OCI-LY3 (cell line): ENCODE measurements at regions not wholly inside any gene's neighbourhood (a gene's known extent, or its start where the extent isn't known, plus 50 kb on each side); places are given as distances from the start of the nearest gene placed in this dataset.

Source experiments
- H2AFZ ChIP-seq: fragments of 200-600, 300-600 bp; shearing (Covaris generic); 2 replicates; pipeline ENCODE4 v1.6.0; 2014; ENCODE audit warnings: antibody characterized with exemption, low read depth, low read length
- H3K27ac ChIP-seq: fragments of 200-600, 300-600 bp; sonication (generic); 2 replicates; pipeline ENCODE4 v1.5.1; 2014; ENCODE audit warnings: mild to moderate bottlenecking, low read length, moderate library complexity, mixed read lengths
- H3K27me3 ChIP-seq: fragments of 200-600, 300-600 bp; sonication (generic); 2 replicates; pipeline ENCODE4 v1.6.1; 2014; ENCODE audit warnings: low read depth, low read length, mixed read lengths
- H3K36me3 ChIP-seq: fragments of 200-600, 300-600 bp; sonication (generic); replicated peaks from 2 replicates; pipeline ENCODE3; 2014; ENCODE audit warnings: low read depth, low read length, mixed read lengths
- H3K4me1 ChIP-seq: fragments of 300-600, 200-600 bp; sonication (generic); 2 replicates; pipeline ENCODE4 v1.6.1; 2014; ENCODE audit warnings: low read length, mixed read lengths
- H3K4me2 ChIP-seq: fragments of 200-600, 300-600 bp; sonication (generic); 2 replicates; pipeline ENCODE4 v1.6.1; 2014; ENCODE audit warnings: low read length, mixed read lengths
- H3K4me3 ChIP-seq: fragments of 300-600, 200-600 bp; sonication (generic); 2 replicates; pipeline ENCODE4 v1.5.1; 2014; ENCODE audit warnings: antibody characterized with exemption, mild to moderate bottlenecking, low read length, moderate library complexity
- H3K79me2 ChIP-seq: fragments of 300-600, 200-600 bp; shearing (Covaris generic); 2 replicates; pipeline ENCODE4 v1.6.1; 2014; ENCODE audit warnings: mild to moderate bottlenecking, low read length, mixed read lengths
- H3K9ac ChIP-seq: fragments of 300-600, 200-600 bp; shearing (Covaris generic); 2 replicates; pipeline ENCODE4 v1.6.0; 2014; ENCODE audit warnings: mild to moderate bottlenecking, low read length, moderate library complexity
- H3K9me3 ChIP-seq: fragments of 200-600, 300-600 bp; shearing (Covaris generic); 2 replicates; pipeline ENCODE4 v1.6.1; 2014; ENCODE audit warnings: low read length, mixed read lengths; ENCODE audit not compliant: insufficient read depth
- H4K20me1 ChIP-seq: fragments of 200-600, 300-600 bp; sonication (generic); 2 replicates; pipeline ENCODE4 v1.6.1; 2016; ENCODE audit warnings: low read length, mixed read lengths; ENCODE audit not compliant: insufficient read depth
- CTCF ChIP-seq: fragments of 200-600, 300-600 bp; sonication (generic); IDR thresholded peaks from 2 replicates; pipeline ENCODE4 v1.5.1; 2014; ENCODE audit warnings: antibody characterized with exemption, low read length, low read depth
- EZH2phosphoT487 ChIP-seq: fragments of 200-600 bp; shearing (Covaris generic); IDR thresholded peaks from 2 replicates; pipeline ENCODE4 v1.6.1; 2018; ENCODE audit warnings: antibody characterized with exemption, mixed run types, low read depth

- no peak overlapping the region for H3K4me2 ChIP-seq
Measured at GRCh38 chr5:174309131-174309795, 263.8 kb downstream of the NSG2 start.

GRCh38 chr5:174310243-174310642, 264.7 kb downstream of the NSG2 start:
- TF ChIP-seq CTCF (no peak), EZH2phosphoT487 (no peak)
- no peak overlapping the region for H3K27ac ChIP-seq
- no peaks in the 10 kb centered on the region for H3K4me1 ChIP-seq
- H2AFZ ChIP-seq: no peak overlapping the region
- H3K36me3 ChIP-seq: no peaks in the 10 kb centered on the region
- H3K9ac ChIP-seq: no peak overlapping the region
- H3K27me3 ChIP-seq: no peaks in the 10 kb centered on the region; the same call in 1 of the 2 replicates
- H3K9me3 ChIP-seq: no peaks in the 10 kb centered on the region
- no peak overlapping the region for H3K4me3 ChIP-seq
- H4K20me1 ChIP-seq: no peaks in the 10 kb centered on the region
- no peak overlapping the region for H3K4me2 ChIP-seq
- H3K79me2 ChIP-seq: no peaks in the 10 kb centered on the region

More at GRCh38 chr5:174309131-174309795, 263.8 kb downstream of the NSG2 start:
- TF ChIP-seq EZH2phosphoT487 (no peak), CTCF (no peak)
- Histone ChIP-seq H4K20me1 (no peaks in the 10 kb centered on the region), H3K9me3 (no peaks in the 10 kb centered on the region), H3K79me2 (no peaks in the 10 kb centered on the region), H3K4me1 (no peaks in the 10 kb centered on the region), H3K27me3 (no peaks in the 10 kb centered on the region; the same call in 1 of the 2 replicates), H3K9ac (no peak overlapping the region), H2AFZ (no peak overlapping the region), H3K36me3 (no peaks in the 10 kb centered on the region), H3K4me3 (no peak overlapping the region), H3K27ac (no peak overlapping the region)

GRCh38 chr5:174310706-174311105, 265.2 kb downstream of the NSG2 start:
- H3K27me3 ChIP-seq: no peaks in the 10 kb centered on the region; the same call in 1 of the 2 replicates
- no peaks in the 10 kb centered on the region for H3K79me2 ChIP-seq
- H3K4me1 ChIP-seq: no peaks in the 10 kb centered on the region
- H2AFZ ChIP-seq: no peak overlapping the region
- no peak overlapping the region for H3K27ac ChIP-seq
- TF ChIP-seq EZH2phosphoT487 (no peak), CTCF (no peak)
- H3K4me3 ChIP-seq: no peak overlapping the region
- H3K36me3 ChIP-seq: no peaks in the 10 kb centered on the region
- no peak overlapping the region for H3K9ac ChIP-seq
- H4K20me1 ChIP-seq: no peaks in the 10 kb centered on the region
- H3K9me3 ChIP-seq: no peaks in the 10 kb centered on the region
- no peak overlapping the region for H3K4me2 ChIP-seq

GRCh38 chr5:174311121-174311520, 265.6 kb downstream of the NSG2 start:
- H3K9ac ChIP-seq: no peak overlapping the region
- no peaks in the 10 kb centered on the region; the same call in 1 of the 2 replicates for H3K27me3 ChIP-seq
- no peaks in the 10 kb centered on the region for H3K79me2 ChIP-seq
- no peaks in the 10 kb centered on the region for H3K36me3 ChIP-seq
- no peak overlapping the region for H3K4me3 ChIP-seq
- no peak overlapping the region for H3K4me2 ChIP-seq
- TF ChIP-seq CTCF (no peak), EZH2phosphoT487 (no peak)
- no peaks in the 10 kb centered on the region for H4K20me1 ChIP-seq
- H3K27ac ChIP-seq: no peak overlapping the region
- no peaks in the 10 kb centered on the region for H3K9me3 ChIP-seq
- no peaks in the 10 kb centered on the region for H3K4me1 ChIP-seq
- no peak overlapping the region for H2AFZ ChIP-seq
